Chondrocyte (in vitro differentiated cells): ENCODE measurements at regions not wholly inside any gene's neighbourhood (a gene's known extent, or its start where the extent isn't known, plus 50 kb on each side); places are given as distances from the start of the nearest gene placed in this dataset.

Experiments used
- DNase-seq: peaks from one replicate; pipeline ENCODE4 v3.0.0; 2021; ENCODE audit warnings: mixed read lengths, low spot score
- H3K27ac Mint-ChIP-seq: one replicate; pipeline ENCODE4 v1.8.0; 2021; ENCODE audit warnings: mild to moderate bottlenecking, moderate library complexity, mixed read lengths; ENCODE audit not compliant: unreplicated experiment
- H3K27me3 Mint-ChIP-seq: 2 replicates; pipeline ENCODE4 v1.8.0; 2021; ENCODE audit warnings: low read depth, mixed read lengths
- H3K36me3 Mint-ChIP-seq: 2 replicates; pipeline ENCODE4 v1.8.0; 2021; ENCODE audit warnings: low read depth, mixed read lengths
- H3K4me1 Mint-ChIP-seq: 2 replicates; pipeline ENCODE4 v1.8.0; 2021; ENCODE audit warnings: low read depth, mild to moderate bottlenecking, mixed read lengths
- H3K4me3 Mint-ChIP-seq: one replicate; pipeline ENCODE4 v1.8.0; 2021; ENCODE audit warnings: mild to moderate bottlenecking, moderate library complexity, mixed read lengths; ENCODE audit not compliant: unreplicated experiment
- H3K9me3 Mint-ChIP-seq: 2 replicates; pipeline ENCODE4 v1.8.0; 2021; ENCODE audit warnings: low read depth, mixed read lengths
- TF ChIP-seq, protein P1 (sequence below): fragments of 200-600 bp; sonication (generic); IDR thresholded peaks from 2 replicates; pipeline ENCODE4 v1.5.0; 2021; ENCODE audit warnings: antibody characterized with exemption, mild to moderate bottlenecking, moderate library complexity

DNA sequence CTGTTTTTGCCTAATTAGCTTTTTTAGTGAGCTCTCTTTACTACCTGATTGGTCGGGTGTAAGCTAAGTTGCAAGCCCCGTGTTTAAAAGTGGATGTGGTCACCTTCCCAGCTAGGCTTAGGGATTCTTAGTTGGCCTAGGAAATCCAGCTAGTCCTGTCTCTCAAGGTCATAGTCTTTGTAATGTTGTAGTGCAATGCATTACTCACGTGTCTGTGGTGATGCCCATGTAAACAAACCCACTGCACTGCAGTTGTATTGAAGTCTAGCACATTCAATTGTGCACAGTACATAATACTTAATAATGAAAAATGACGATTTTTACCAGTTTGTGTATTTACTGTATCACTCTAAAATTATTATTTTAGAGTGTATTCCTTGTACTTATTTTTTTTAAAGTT is 335.5 kb downstream of the NUAK1 start:
- peaks cover 2% of the 10 kb centered on the region for H3K36me3 Mint-ChIP-seq
- no peak for DNase-seq
- H3K9me3 Mint-ChIP-seq = peaks cover 4% of the 10 kb centered on the region
- peaks cover 11% of the 10 kb centered on the region for H3K4me1 Mint-ChIP-seq
- TF ChIP-seq, protein P1, sequence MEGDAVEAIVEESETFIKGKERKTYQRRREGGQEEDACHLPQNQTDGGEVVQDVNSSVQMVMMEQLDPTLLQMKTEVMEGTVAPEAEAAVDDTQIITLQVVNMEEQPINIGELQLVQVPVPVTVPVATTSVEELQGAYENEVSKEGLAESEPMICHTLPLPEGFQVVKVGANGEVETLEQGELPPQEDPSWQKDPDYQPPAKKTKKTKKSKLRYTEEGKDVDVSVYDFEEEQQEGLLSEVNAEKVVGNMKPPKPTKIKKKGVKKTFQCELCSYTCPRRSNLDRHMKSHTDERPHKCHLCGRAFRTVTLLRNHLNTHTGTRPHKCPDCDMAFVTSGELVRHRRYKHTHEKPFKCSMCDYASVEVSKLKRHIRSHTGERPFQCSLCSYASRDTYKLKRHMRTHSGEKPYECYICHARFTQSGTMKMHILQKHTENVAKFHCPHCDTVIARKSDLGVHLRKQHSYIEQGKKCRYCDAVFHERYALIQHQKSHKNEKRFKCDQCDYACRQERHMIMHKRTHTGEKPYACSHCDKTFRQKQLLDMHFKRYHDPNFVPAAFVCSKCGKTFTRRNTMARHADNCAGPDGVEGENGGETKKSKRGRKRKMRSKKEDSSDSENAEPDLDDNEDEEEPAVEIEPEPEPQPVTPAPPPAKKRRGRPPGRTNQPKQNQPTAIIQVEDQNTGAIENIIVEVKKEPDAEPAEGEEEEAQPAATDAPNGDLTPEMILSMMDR = no peak
- H3K4me3 Mint-ChIP-seq = no peak overlapping the region
- no peaks in the 10 kb centered on the region for H3K27me3 Mint-ChIP-seq
- H3K27ac Mint-ChIP-seq = no peak overlapping the region

DNA sequence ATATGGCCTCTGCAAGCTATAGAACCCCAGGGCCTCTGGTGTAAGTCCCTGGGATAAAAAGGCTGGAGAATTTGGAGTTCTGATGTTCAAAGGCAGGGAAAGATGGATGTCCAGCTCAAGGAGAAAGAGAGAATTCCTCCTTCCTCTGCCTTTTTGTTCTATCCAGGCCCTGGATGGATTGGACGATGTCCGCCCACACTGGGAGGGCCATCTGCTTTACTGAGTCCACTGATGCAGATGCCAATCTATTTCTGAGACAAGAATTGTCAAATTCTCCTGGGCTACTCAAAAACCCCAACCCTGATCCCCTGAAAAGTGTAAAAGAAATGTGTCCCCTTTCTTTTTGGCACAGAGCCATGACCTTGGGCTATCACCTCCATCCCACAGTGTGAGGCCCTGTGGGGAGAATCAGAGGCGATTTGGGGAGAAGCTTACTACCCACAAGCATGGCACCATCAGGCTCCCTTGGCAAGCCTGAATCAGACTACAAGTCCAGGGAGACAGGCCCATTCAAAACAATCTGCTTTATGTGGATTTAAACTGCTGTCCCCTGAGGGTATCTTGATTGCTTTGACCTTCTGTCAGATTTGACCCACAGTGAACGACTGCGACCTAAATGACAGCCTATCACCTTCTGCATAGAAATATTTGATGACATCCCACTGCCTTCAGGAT is 334.0 kb downstream of the NUAK1 start:
- Mint-ChIP-seq H3K4me1 (peaks cover 9% of the 10 kb centered on the region), H3K36me3 (peaks cover 2% of the 10 kb centered on the region), H3K9me3 (no peaks in the 10 kb centered on the region), H3K27me3 (no peaks in the 10 kb centered on the region), H3K4me3 (no peak overlapping the region), H3K27ac (no peak overlapping the region)
- TF ChIP-seq, protein P1 = no peak
- no peak for DNase-seq

DNA sequence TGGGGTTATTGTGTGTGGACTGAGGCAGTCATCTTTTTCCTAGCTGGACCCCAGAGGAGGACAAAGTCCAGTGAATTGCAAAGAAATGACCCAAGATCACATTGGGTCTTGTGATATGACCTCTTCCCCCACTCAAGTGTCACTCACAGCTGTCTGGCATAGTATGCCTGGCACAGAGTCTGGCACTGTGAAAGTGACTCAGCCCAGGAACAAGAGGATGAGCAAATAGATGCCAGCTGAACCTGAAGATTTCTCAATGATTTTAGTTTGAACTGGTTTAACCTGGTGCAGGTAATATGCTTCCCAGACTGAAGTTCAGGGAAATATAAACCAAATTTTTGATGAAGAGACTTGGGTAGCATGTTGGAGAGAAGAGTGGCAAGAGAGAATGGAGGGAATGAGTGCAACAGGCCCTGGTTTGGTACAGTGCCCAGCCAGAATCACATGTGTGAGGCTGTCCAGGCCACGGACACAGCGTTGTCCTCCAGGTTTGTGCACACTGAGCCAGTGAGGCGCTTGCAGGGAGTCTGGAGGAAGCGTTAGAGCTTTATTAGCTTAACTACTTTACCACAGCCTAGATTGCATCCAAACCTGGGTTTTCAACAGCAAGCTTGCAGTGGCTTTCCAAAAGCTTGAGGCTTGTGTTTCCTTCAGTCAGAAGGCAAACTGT is 332.9 kb downstream of the NUAK1 start:
- Mint-ChIP-seq H3K9me3 (no peaks in the 10 kb centered on the region), H3K36me3 (no peaks in the 10 kb centered on the region), H3K4me1 (peaks cover 20% of the 10 kb centered on the region), H3K27ac (no peak overlapping the region), H3K27me3 (no peaks in the 10 kb centered on the region), H3K4me3 (no peak overlapping the region)
- TF ChIP-seq, protein P1 = no peak
- DNase-seq = no peak

DNA sequence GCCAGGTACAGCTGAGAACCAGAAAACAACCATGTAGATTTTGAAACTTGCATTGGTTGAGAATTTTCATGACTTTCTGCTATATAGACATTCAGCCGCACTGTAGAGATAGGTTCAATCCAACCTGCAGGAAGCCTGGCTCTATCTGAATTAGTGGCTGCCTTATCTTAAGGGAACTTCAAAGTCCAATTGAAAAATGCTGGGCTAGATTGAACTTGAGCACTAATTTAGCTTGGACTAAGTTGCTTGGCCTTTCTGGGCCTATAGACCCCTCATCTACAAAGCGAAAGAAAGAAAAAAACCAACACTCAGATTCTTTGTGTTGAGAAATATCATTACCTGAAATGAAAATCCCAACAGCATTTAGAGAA is 332.4 kb downstream of the NUAK1 start:
- no peak for DNase-seq
- H3K4me3 Mint-ChIP-seq = no peak overlapping the region
- H3K27me3 Mint-ChIP-seq = no peaks in the 10 kb centered on the region
- TF ChIP-seq, protein P1 = no peak
- H3K27ac Mint-ChIP-seq = no peak overlapping the region
- no peaks in the 10 kb centered on the region for H3K9me3 Mint-ChIP-seq
- H3K4me1 Mint-ChIP-seq = peaks cover 25% of the 10 kb centered on the region
- no peaks in the 10 kb centered on the region for H3K36me3 Mint-ChIP-seq

DNA sequence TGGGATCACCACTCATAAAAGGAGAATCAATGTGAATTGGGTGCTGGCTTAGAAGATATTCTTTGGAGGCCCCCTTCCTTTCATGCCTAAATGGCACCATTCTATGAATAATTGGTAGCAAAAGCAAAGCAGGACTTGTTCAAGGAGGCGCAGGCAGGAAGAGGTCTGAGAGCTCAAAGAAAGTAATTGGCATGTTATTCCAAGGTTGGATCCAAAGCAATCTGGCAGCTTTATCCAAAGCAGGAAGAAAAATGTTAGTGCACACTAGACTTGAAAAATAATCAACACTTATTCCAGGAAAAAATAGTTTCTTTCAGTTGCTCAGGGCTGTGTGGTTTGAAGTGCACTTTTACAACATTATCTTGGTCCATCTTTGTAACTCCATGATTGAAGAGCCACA is 326.4 kb downstream of the NUAK1 start:
- DNase-seq = no peak
- no peaks in the 10 kb centered on the region for H3K36me3 Mint-ChIP-seq
- no peaks in the 10 kb centered on the region for H3K27me3 Mint-ChIP-seq
- H3K4me1 Mint-ChIP-seq = peaks cover 39% of the 10 kb centered on the region
- TF ChIP-seq, protein P1 = no peak
- no peaks in the 10 kb centered on the region for H3K9me3 Mint-ChIP-seq
- no peak overlapping the region for H3K4me3 Mint-ChIP-seq
- H3K27ac Mint-ChIP-seq = peak overlapping the region; percentile 22
